SJSA1 (cell line): ENCODE measurements at regions not wholly inside any gene's neighbourhood (a gene's known extent, or its start where the extent isn't known, plus 50 kb on each side); places are given as distances from the start of the nearest gene placed in this dataset.
A peak's percentile ranks its signal among the peaks of the same experiment; 100 is the strongest.

Experiments
- DNase-seq, 2 experiments: peaks; one replicate each; pipeline ENCODE4 v3.0.0-alpha.2; 2015 to 2020; ENCODE audit warnings: low spot score in 2 of 2, low read depth in 1 of 2
- H3K27ac ChIP-seq: fragments of 250-450 bp; sonication (Bioruptor Pico); 2 replicates; pipeline ENCODE4 v1.5.1; 2020; ENCODE audit warnings: mild to moderate bottlenecking, moderate library complexity
- H3K27me3 ChIP-seq: fragments of 250-450 bp; sonication (Bioruptor Pico); replicated peaks from 2 replicates; pipeline ENCODE4 v1.5.1; 2020; ENCODE audit warnings: mild to moderate bottlenecking, moderate library complexity
- H3K36me3 ChIP-seq: fragments of 250-450 bp; sonication (Bioruptor Pico); 2 replicates; pipeline ENCODE4 v1.5.1; 2020; ENCODE audit warnings: mild to moderate bottlenecking
- H3K4me1 ChIP-seq: fragments of 250-450 bp; sonication (Bioruptor Pico); replicated peaks from 2 replicates; pipeline ENCODE4 v1.6.1; 2021; ENCODE audit warnings: mild to moderate bottlenecking
- H3K4me3 ChIP-seq: fragments of 250-450 bp; sonication (Bioruptor Pico); 2 replicates; pipeline ENCODE4 v1.5.1; 2020; ENCODE audit warnings: mild to moderate bottlenecking
- H3K9me3 ChIP-seq: fragments of 250-450 bp; sonication (Bioruptor Pico); replicated peaks from 2 replicates; pipeline ENCODE4 v1.5.1; 2020; ENCODE audit warnings: mild to moderate bottlenecking

DNA sequence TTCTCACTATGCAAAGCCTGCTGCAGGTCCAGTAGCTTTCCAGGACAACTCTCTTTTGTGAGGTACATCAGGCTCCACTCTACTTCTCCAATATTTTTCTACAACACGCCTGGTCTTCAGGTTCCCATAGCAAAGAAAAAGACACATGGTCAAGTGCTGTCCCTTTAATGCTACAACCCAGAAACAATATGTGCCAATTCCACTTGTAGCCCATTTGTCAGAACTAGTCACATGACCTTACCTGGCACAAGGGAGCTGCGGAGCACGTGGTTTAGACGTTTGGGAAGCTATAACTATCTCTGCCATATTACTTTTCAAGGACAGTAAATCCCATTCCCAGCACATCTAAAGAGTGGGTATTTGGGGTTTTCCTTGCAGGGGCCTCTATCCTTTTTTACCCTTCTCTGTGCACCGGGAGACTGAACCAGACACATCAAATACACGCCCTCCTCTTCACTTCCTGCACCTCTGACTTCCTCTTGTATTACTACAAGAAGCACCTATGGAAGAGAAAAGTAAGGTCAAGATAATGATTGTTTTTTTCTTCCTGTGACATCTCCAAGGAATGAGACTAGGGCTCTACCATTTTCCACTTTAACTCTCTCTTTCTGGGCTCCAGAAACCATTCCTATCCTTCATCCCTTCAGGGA is 237.6 kb downstream of the ETS1 start:
- no peak for DNase-seq
- Histone ChIP-seq H3K27ac (no peak overlapping the region), H3K4me3 (no peak overlapping the region), H3K9me3 (no peaks in the 10 kb centered on the region), H3K4me1 (no peaks in the 10 kb centered on the region), H3K27me3 (no peaks in the 10 kb centered on the region), H3K36me3 (no peaks in the 10 kb centered on the region)

DNA sequence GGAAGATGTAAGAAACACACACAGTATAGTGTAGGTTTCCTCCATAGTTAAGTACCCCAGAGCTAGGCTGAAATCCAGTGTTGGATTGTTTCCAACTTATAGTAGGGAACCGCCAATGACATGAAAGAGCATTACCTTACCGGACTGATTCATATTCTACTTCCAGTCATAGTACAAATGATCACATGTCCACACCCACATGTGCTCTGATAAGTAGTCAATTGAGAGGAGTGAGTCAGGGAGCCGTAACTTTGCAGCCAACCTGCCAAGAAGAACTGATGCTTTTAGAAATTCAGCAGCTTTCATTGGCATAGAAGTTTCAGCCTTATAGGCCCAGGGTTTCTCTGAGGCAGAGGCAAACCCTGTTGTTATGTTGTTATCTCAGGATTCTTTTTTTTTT is 240.6 kb downstream of the ETS1 start:
- DNase-seq, result no peak

DNA sequence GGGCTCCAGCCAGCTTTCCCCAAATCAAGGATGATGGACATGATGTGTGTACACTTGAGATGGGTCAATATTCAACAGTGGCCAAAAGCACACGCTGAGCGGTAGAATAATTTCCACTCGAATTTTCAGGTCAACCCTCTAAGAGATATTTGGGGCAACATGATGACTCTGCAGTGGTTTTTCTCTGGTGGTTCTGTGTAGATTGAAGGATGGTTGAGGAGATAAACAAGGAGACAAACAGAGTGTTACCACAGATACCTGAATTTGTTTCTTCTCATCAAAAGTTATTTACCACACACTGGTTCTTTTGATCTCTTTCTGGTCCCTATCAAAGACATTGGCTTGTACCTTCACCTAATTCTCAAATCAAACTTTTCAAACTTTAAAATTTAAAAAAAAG is 242.0 kb downstream of the ETS1 start:
- Histone ChIP-seq H3K4me1 (peaks cover 27% of the 10 kb centered on the region), H3K4me3 (no peak overlapping the region)
- no peak for DNase-seq

More for the DNA sequence above, 240.6 kb downstream of the ETS1 start:
- no peaks in the 10 kb centered on the region for H3K27me3 ChIP-seq
- H3K36me3 ChIP-seq, result no peaks in the 10 kb centered on the region
- H3K9me3 ChIP-seq, result no peaks in the 10 kb centered on the region
- H3K4me3 ChIP-seq, result no peak overlapping the region
- H3K27ac ChIP-seq, result no peak overlapping the region
- peaks cover 21% of the 10 kb centered on the region for H3K4me1 ChIP-seq

DNA sequence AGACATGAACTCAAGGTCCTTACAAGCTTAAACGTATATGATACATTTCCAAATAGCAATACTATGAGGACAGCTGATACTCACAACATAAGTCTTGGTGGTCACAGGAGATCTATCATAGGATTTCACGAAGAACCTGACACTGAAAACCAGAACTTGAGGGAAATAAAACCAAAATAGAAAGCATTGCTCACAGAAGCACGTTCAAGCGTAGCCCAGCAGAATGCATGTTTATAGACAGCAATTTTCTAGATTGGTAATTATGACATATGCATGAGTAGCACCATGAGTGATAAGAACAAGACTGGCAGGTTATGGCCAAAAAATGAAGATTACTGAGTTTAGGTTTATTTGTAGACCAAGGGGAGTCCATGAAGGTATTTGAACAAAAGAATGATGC is 243.5 kb downstream of the ETS1 start:
- no peak for DNase-seq
- no peak overlapping the region for H3K4me3 ChIP-seq
- H3K36me3 ChIP-seq, result no peaks in the 10 kb centered on the region
- H3K27me3 ChIP-seq, result no peaks in the 10 kb centered on the region
- H3K4me1 ChIP-seq, result peaks cover 27% of the 10 kb centered on the region
- H3K27ac ChIP-seq, result no peak overlapping the region; the same call in 1 of the 2 replicates
- no peaks in the 10 kb centered on the region for H3K9me3 ChIP-seq

More for the DNA sequence above, 242.0 kb downstream of the ETS1 start:
- Histone ChIP-seq H3K9me3 (no peaks in the 10 kb centered on the region), H3K36me3 (no peaks in the 10 kb centered on the region), H3K27me3 (no peaks in the 10 kb centered on the region), H3K27ac (no peak overlapping the region)

DNA sequence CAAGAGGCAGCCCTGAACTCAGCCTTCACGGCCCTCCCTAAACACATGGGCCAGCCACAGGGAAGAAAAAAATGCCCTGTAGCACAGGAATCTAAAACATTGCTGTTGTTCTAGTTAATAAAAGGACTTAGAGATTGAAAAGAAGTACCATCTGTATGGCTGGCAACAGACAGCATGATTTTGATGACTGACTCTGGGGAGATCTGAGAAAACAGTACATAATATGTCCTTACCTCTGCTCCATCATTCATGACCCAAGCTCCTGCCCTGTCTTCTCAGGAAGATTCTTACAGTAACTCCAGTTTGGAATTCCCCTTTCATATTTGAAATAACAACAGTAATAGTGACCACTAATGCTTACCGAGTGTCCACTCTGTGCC is 244.2 kb downstream of the ETS1 start:
- Histone ChIP-seq H3K4me3 (no peak overlapping the region), H3K27ac (peak overlapping the region; percentile 46), H3K36me3 (no peaks in the 10 kb centered on the region), H3K9me3 (no peaks in the 10 kb centered on the region), H3K27me3 (no peaks in the 10 kb centered on the region), H3K4me1 (peaks cover 27% of the 10 kb centered on the region)
- no peak for DNase-seq

DNA sequence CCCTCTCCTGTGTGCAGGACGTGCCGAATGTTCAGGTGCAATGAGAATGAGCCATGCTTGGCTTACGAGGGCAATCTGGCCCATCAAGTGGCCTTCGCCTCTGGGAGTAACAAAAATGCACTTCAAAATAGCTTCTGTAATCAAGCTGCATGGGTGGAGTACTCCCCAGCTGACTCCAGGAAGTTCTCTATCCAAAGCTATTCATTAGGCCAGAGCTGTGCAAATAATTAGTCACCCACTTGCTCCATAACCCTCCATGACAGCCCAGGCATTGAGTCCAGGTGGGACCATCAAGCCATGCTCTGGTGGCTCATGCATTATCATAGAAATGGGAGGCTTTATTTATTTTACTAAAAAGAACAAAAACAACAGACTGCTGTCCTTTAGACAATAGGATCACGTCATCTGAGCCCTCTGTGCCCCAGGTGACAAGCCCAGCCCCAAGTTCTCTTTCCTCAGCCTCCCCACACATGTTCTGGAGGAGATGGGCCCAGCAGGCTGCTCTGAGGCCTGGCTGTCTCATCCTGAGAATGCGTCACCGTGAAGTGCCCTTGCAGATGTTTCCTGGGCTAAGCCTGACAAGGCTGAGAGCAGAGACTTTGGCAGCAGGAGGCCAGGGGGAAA is 244.7 kb downstream of the ETS1 start:
- Histone ChIP-seq H3K36me3 (no peaks in the 10 kb centered on the region), H3K4me3 (no peak overlapping the region), H3K27ac (peak overlapping the region; percentile 46), H3K27me3 (no peaks in the 10 kb centered on the region), H3K9me3 (no peaks in the 10 kb centered on the region), H3K4me1 (peaks cover 27% of the 10 kb centered on the region)
- peak; percentile 72 to 75 for DNase-seq

DNA sequence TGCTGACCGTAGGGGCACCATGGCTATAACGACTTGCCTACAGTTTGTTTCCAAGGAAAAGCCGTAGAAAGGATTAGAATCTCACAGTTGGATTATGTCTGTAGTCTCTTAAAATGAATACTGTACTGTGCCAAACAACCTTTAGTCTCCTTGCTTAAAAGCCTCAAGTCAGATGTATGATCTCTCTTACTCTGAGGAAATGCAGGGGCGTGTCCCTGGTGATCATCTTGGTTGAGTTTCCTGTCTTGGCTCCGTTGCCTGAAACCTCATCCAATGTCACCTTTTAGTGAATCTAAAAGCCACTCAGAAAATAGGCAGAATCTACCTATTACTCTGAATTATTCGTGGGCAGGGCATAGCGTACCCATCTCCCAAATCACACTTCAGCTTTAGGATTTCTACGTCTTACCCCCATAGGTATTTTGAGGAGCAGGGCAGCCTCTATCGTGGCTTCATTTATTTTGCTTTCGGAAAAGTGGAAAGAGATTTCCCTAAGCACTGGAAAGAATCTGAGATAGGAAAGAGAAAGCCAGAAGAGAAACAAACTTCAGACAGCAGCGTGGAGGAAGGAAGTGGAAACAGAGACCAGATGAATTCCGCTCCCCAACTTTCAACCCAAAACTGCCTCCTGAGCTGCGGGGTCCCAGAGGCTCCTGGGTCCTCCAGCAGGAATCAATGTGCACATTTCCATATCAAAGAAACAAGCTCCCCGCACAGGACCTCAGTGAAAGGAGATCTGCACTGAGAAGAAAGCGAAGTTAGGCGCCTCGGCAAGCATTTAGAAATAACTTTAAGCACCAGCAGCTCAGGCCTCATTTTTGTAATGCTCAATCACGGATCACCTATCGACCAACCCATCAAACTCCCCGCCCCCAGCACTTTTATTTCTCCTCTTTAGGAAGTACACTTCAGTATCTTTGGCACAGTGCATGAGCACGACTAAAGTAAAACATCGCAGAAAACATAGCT is 245.8 kb downstream of the ETS1 start:
- Histone ChIP-seq H3K4me3 (no peak overlapping the region), H3K27ac (no peak overlapping the region), H3K9me3 (no peaks in the 10 kb centered on the region), H3K36me3 (no peaks in the 10 kb centered on the region), H3K4me1 (peaks cover 27% of the 10 kb centered on the region), H3K27me3 (no peaks in the 10 kb centered on the region)
- DNase-seq, result no peak

DNA sequence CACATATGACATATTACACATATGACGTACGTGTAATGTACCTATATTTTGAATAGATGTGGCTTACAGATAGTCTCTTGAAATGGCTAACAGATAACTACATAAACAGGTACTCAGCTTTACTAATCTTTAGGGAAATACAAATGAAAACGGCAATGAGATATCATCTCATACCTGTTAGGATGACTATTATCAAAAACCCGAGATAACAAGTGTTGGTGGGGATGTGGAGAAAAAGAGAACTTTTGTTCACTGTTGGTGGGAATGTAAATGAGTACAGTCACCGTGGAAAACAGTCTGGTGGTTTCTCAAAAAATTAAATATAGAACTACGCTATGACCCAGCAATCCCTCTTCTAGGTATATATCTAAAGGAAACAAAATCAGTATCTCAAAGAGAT is 247.6 kb downstream of the ETS1 start:
- H3K4me3 ChIP-seq, result no peak overlapping the region
- H3K4me1 ChIP-seq, result peaks cover 39% of the 10 kb centered on the region
- H3K27ac ChIP-seq, result no peak overlapping the region
- no peak for DNase-seq
- no peaks in the 10 kb centered on the region for H3K27me3 ChIP-seq
- H3K9me3 ChIP-seq, result no peaks in the 10 kb centered on the region
- H3K36me3 ChIP-seq, result no peaks in the 10 kb centered on the region

DNA sequence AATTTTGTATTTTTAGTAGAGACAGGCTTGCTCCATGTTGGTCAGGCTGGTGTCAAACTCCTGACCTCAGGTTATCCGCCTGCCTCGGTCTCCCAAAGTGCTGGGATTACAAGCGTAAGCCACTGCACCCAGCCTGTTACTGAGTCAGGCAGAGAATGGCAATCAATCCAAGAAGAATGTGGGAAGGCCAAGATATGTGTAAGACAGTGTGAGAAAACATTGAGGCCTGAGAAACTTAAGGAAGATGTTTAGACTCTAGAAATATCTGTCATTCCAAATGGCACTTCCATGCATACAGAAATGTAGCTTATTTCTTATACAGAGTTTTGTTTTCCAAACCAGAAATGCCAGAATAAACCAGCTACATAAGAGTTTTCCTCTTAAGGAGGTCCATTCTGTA is 248.5 kb downstream of the ETS1 start:
- Histone ChIP-seq H3K4me3 (no peak overlapping the region), H3K36me3 (no peaks in the 10 kb centered on the region), H3K4me1 (peaks cover 47% of the 10 kb centered on the region)

DNA sequence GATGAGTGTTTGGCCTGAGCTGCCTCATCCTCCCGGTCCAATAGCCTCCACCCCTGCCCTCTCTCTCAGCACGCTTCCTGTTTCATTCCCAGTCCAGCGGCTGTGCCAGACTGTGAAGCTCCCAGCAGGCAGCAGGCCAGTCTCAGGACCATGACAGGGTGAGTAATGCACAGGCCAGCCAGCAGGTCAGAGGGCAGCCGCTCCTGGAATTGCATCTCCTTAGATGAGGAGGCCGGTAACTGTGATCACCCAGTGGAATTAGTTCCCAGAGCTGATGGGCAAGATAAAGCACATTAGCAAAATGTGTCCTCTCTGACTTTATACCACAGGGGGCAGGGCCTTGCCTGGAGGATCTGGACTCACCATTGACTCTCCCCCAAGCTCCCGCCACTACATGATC is 251.2 kb downstream of the ETS1 start:
- no peaks in the 10 kb centered on the region for H3K36me3 ChIP-seq
- no peak for DNase-seq
- no peak overlapping the region for H3K4me3 ChIP-seq
- H3K27me3 ChIP-seq, result no peaks in the 10 kb centered on the region
- H3K4me1 ChIP-seq, result peaks cover 24% of the 10 kb centered on the region
- no peak overlapping the region for H3K27ac ChIP-seq
- H3K9me3 ChIP-seq, result no peaks in the 10 kb centered on the region

More for the DNA sequence above, 248.5 kb downstream of the ETS1 start:
- Histone ChIP-seq H3K27me3 (no peaks in the 10 kb centered on the region), H3K27ac (no peak overlapping the region), H3K9me3 (no peaks in the 10 kb centered on the region)
- no peak for DNase-seq

DNA sequence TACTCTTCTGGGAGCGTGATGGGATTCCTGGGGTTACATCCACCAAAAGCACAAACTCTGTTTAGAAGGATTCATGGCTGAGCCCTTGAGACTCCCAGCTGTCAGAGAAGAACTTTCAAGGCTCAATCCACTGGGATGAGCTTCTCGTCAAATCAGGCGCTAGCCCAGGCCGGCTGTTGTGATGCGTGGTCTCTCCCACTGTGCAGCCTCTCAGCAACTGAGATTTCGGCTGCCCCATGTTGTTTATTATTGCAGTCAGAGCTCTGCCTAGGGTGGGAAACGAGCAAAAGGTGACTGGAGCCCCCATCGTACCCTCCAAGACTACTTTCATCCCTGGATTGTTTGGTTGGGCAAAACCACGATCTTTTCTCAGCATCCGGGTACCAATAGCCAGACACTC is 251.6 kb downstream of the ETS1 start:
- no peaks in the 10 kb centered on the region for H3K36me3 ChIP-seq
- DNase-seq, result no peak
- no peak overlapping the region for H3K4me3 ChIP-seq
- H3K27me3 ChIP-seq, result no peaks in the 10 kb centered on the region
- no peak overlapping the region for H3K27ac ChIP-seq
- no peaks in the 10 kb centered on the region for H3K9me3 ChIP-seq
- peaks cover 24% of the 10 kb centered on the region for H3K4me1 ChIP-seq

DNA sequence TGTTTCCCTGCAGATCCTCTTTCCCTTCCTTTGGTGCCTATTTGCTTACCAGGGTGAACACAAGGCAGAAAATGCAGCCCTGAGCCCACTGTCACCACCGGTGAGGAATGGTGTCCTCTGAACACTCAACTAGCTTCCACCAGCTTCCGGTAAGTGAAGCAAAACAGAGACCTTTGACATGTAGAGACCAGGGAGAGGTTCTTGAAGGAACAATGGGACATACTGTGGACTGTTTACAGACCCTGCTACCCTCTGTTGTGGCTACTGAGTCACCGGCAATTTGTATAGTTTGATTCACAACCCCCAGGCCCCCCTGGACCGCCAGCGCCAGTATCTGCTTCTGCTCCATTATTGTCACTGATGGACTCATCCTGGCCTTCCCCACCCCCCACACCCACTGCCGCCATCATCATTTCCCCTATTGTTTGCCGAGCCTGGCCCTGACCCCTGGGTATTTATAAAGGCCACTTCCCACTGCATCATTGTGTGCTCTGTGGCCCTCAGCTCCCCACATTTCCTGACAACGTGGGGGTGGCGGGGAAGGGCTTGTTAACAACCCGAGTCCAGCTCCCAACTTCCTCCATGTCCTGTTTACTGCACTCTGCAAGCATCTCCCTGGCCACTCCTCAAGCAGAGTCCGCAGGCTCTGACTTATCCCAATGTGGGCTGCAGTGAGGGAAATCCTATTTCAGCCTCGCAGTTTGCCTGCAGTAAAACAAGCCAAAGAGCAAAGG is 252.9 kb downstream of the ETS1 start:
- Histone ChIP-seq H3K36me3 (no peaks in the 10 kb centered on the region), H3K4me3 (no peak overlapping the region), H3K4me1 (peaks cover 24% of the 10 kb centered on the region), H3K9me3 (no peaks in the 10 kb centered on the region), H3K27me3 (no peaks in the 10 kb centered on the region), H3K27ac (peak overlapping the region; percentile 43)
- peak; percentile 77 to 82 for DNase-seq

DNA sequence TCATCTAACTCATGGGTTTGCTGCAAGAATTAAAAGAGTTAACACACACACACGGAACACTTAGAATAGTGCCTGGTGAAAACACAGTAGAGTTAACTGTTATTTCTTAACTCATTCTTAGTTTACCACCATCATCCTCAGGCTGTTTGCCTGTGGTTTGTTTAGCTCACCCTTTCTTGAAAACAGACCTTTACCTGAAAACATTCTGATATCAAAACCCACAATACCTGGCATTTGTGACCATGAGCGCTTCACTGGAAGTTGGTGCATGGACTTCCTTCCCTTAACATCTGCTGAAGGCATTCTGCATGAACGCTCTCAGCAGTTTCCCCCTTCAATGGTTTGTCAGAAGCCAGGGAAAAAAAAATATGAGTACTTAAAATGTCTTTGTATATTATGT is 256.0 kb downstream of the ETS1 start:
- Histone ChIP-seq H3K9me3 (no peaks in the 10 kb centered on the region), H3K4me3 (no peak overlapping the region), H3K4me1 (peaks cover 24% of the 10 kb centered on the region), H3K27me3 (no peaks in the 10 kb centered on the region), H3K27ac (no peak overlapping the region), H3K36me3 (no peaks in the 10 kb centered on the region)
- no peak for DNase-seq
